MM.1S (cell line): ENCODE measurements at regions not wholly inside any gene's neighbourhood (a gene's known extent, or its start where the extent isn't known, plus 50 kb on each side); places are given as distances from the start of the nearest gene placed in this dataset.

ENCODE experiments used
- CTCF ChIP-seq: fragments of 300-600 bp; sonication (generic); IDR thresholded peaks from 2 replicates; pipeline ENCODE4 v1.5.1; 2016; ENCODE audit warnings: antibody characterized with exemption, low read length, mixed read lengths
- EZH2 ChIP-seq: fragments of 300-600 bp; sonication (generic); optimal IDR thresholded peaks from 2 replicates; pipeline ENCODE3; 2017; ENCODE audit warnings: low read depth, mild to moderate bottlenecking, antibody characterized with exemption, low read length, mixed read lengths

GRCh38 chr5:175257128-175257846 is 186.7 kb downstream of the DRD1 start:
- TF ChIP-seq CTCF (no peak), EZH2 (no peak)
